GM21786 (cell line): ENCODE measurements at regions not wholly inside any gene's neighbourhood (a gene's known extent, or its start where the extent isn't known, plus 50 kb on each side); places are given as distances from the start of the nearest gene placed in this dataset.
A peak's percentile ranks its signal among the peaks of the same experiment; 100 is the strongest.

Source experiments
- ATAC-seq: cut with Tn5 transposase; IDR thresholded peaks from one replicate; pipeline ENCODE4 v1.9.1; 2021; ENCODE audit not compliant: unreplicated experiment

DNA sequence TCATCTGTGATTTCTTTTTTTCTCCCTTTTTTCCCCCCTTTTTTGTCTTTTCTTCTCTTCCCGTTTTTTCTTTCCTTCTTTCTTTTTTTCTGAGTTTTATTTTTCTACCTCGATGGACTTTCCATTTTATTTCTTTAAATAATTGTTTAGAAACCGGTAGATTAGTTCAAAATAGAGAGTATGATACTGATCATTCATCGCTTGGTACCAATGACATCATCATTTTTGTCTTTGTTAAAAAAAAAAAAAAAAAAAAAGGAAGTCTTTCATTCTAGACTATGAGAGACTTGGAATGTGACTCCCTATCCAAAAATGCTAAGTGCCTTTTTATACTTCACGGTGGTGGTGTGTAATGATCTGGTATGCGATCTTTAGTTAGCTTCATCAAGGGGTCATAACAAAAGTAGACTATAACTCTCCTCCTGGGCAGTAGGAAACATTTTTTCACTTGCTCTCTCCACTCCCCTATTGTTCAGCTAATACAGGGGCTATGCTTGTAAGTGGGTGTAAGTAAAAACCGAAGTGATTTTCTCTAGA is 1517.5 kb upstream of the ZEB2 start:
- no peak for ATAC-seq

DNA sequence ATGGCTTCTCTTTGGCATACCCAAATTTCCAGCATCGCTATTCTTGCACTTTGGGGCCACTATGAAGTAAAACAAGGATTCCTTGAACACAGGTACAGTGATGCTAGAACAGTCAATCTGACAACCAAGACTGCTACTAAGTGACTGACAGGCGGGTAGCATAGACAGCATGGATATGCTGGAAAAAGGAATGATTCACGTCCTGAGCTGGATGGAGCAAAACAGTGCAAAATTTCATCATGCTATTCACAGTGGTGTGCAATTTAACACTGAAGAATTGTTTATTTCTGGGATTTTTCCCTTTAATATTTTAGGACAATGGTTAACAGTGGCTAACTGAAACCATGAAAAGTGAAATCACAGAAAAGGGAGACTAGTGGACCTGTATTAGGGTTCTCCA is 1511.2 kb upstream of the ZEB2 start:
- ATAC-seq: no peak

DNA sequence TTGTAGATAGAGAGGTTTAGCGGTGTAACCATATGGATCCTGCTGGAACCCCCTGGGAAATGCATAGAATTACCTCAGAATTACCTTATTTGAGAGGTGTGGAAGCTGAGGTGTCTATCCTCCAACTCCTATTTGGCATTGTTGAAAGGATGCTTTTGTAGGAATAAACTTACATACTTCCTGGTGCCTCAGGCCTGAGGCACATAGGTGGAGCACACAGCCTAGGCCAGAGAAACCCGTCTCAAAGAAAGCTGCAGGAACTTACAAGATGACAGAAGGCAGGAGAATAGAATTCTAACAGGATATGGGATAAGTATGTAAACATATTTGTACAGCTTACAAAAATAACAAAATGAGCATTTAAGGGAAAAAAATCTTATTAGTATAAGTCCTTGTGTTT is 1507.2 kb upstream of the ZEB2 start:
- no peak for ATAC-seq

DNA sequence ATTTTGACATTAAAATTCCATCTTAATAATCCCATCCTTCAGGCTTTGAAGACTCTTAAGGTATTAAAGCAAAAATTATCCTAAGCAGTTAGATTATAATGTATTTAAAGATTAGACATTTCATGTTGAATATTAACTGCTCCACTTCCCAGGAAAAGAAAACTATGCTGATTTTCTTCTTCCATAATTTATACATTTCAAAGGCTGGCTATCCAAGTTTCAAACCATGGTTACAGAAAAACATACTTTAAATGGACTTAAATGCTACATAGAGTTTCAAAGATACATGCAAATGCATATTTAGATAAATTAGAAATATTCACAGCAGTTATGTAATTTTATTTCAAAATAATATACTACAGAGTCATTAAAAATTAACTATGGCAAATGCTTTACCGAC is 1505.6 kb upstream of the ZEB2 start:
- no peak for ATAC-seq

DNA sequence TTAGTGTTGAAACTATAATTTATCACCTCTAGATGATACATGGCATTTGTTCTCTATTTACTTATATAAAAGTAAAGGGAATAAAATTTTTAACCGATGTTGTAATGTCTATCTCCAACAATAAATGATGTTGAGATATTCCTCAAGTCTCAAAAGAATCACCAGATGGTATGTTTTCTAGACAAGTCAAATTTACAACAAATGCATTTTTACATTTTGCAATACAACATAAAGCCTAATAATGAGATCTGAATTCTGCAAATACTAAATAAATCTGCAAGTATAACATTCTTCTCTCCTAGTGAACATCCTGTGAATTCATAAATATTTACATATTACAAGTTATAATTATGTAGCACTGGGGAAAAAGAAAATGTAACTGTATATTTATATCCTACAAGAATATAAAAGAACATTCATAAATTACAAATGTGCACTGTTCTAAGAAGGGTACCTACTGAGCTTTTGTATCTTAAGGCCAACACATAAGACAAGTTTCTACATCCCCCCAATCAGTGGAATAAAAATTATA is 1504.4 kb upstream of the ZEB2 start:
- ATAC-seq: no peak

DNA sequence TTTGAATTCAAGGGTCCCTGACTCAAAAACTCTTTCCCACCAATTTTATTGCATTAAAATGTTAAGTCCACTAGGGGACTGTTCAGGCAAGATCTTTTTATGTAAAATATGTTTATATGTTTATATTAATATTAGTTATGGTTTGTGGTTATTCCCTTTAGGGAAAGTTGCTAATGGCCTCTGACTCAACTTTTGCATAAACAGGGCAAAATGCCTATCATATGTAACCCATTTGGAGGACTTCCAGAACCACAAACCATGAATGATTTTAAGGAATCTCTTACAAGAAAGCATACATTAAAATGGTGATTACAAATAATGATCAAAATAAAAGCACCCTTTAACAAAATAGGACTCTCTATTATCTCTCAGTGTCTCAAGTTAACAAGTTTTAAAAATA is 1484.5 kb upstream of the ZEB2 start:
- ATAC-seq: no peak

DNA sequence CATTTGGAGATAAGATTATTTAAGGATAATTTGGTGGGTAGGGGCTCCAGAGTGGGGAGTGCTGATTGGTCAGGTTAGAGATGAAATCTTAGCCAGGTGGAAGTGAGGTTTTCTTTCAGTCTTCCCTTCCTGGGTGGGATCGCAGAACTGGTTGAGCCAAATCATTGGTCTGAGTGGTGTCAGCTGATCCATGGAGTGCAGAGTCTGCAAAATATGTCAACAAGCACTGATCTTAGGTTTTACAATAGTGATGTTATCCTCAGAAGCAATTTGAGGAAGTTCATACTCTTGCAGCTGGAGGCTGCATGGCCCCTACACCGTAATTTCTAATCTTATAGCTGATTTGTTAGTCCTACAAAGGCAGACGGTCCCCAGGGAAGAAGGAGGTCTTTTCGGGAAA is 1483.4 kb upstream of the ZEB2 start:
- no peak for ATAC-seq

DNA sequence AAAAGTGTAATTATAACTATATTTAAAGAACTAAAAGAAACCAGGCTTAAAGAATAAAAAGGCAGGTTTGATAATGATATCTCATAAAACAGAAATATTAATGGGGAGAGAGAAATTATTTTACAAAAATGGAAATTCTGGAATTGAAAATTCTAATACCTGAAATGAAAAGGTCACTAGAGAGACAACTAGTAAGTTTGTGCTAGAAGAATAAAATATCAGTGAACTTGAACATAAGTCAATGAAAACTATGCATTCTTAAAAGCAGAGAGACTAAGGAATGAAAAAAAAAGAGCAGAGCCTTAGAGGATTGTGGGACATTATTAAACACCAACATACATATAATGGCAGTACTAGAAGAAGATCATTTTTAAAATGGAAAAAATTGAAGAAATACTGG is 1475.0 kb upstream of the ZEB2 start:
- no peak for ATAC-seq

DNA sequence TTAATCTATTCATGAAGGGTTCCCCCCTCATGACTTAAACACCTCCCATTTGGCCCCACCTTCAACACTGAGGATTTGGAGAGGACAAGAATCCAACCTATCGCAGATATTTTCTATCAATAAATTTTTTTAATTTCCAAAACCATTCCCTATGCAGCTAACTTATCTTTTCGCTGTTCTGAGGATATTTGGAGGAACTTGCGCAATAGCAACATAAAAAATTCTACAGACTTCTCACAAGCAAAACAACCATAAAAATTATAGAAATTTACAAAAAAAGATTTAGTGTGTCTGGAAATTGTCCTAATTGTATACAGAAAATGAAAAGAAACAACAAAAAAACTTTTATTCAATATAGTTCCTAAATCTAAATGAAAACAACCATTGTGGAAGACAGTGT is 1472.7 kb upstream of the ZEB2 start:
- no peak for ATAC-seq

DNA sequence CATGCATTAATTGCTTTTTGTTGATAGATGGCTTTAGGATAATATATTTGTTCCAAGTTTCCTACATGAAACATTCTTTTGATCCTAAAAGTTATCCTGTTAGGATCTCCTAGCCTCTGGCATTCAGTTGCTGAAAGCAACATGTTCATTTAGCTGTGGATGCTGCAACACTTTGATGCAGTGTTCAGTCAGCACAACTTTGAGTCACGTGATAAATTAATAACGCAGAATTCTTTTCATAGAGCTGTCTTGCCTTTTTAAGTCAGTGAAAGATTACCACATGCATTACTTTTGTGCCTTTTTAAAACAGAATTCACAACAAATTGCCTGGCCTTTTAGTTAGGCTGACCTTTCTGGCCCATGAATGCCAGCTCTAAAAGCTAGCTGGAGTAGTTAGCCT is 1467.9 kb upstream of the ZEB2 start:
- no peak for ATAC-seq

DNA sequence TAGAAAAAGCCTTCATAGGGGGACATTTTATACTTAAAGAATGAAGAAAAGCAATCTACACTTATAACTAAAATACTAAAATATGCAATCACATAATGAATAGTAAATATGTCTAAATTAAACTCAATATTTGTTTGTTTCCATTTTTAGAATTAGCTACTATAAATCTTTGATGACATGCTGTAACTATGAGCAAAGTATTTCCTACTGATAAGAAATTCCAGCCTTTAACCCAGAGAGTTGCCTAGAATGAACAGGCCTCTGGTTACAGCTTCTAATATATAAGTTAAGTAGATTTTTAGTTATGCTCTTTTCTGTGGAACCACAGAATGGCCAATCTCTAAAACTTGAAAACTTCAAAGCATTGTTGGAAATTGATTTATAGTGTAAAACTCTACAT is 1465.6 kb upstream of the ZEB2 start:
- ATAC-seq: no peak

DNA sequence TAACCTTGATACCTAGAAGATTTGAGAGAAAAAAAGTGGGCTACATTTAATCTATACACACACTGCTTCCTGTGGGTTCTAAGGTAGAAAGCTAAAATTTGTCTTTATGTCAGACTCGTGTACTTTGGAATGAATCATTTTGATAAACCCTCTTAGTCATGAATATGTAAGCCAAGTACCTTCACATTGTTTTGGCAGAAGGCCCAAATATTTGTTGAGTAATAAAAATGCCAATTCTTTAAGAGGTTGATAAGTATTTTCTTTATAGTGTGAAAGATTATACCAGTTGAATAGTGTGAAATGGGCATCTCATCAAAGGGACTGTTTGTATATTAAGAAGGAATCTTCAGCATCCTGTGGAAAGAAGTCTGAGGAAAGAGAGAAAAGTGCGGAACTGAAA is 1464.7 kb upstream of the ZEB2 start:
- ATAC-seq: no peak

DNA sequence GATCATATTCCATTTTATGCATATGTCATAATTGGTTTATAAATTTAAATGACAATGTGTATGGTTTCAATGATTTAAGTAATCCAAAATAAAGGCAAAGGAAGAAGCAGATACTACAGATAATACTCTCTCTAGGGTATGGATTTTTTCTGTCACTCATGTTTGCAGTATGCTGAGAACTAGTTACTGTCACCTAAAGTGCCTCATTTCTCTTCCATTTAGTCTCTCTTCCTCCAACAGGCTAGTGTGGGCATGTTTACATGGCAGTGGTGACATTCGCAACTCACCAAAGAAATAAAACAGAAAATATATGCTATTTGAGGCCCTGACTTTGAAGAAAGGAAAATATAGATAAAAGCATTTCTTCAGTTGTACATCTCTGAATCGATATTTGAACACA is 1460.4 kb upstream of the ZEB2 start:
- ATAC-seq: no peak

DNA sequence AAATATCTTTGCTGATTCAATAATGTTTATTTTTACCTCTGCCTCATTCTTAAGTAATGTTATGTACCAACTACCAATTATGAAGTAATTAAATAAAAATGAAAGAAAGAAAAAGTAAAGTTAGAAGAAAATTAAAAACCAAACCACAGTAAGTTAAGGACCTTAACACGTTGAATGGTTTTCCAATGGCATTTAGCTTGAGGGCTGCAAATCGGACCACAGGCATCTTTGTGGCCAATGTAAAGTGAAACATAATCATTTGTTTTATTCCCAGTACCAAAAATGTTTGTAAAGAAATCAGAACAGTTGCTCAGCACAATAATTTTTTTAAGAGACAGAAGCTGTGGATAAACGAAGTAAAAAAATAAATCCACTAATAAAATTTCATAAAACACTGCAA is 1455.5 kb upstream of the ZEB2 start:
- no peak for ATAC-seq

DNA sequence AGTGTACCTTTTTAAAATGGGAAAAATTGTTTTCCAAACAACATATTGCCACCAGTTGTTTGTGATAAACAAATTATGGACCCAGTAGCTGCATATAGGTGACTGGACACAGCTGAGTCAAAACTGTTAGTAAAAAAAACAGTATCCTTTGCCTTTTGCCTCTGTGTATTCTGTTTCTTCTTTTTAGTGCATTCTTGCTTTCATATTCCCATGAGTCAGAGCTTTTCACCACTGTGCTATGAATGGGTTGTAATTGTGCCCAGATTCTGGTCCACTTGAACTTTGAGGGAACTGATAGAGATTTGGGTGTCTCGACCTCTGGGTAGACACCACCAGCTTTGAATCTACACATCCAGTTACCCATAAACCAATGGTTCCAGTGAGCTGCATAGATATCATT is 1441.9 kb upstream of the ZEB2 start:
- ATAC-seq: no peak

DNA sequence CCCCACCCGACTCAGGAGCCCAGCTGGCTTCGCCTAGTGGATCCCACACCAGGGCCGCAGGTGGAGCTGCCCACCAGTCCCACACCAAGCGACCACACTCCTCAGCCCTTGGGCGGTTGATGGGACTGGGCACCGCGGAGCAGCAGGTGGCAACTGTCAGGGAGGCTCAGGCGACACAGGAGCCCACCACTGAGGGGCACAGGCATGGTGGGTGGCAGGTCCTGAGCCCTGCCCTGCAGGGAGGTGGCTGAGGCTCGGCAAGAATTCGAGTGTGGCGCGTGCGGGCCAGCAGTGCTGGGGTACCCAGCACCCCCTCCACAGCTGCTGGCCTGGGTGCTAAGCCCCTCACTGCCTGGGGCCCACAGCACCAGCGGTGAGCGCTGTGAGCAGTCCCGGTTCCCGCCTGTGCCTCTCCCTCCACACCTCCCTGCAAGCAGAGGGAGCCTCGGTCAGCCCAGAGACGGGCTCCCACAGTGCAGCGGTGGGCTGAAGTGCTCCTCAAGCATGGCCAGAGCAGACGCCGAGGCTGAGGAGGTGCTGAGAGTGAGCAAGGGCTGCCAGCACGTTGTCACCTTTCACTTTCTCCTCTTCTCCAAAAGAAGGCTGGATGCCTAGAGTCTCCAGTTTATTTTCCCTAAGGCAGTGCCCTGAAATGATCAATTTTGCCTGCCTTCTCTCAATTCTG is 1440.7 kb upstream of the ZEB2 start:
- ATAC-seq: no peak

DNA sequence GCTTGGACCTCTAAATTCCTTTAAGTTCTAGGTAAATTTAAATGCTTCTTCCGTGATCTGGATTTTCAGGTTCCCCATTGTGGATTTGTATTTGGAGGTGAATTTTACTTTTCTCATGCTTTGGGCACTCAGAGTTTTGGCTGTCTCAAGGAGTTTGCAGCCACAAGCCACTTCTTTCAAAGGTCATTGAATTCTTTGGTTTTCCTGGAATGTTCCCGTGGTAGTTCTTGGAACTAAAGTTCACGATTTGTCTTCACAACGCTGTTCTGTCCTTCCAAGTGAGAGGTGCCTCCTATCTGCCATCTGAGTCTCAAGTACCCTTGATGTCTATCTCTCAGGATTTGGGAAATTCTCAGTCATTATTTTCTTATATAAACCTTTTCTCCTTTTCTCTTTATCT is 1438.7 kb upstream of the ZEB2 start:
- no peak for ATAC-seq

DNA sequence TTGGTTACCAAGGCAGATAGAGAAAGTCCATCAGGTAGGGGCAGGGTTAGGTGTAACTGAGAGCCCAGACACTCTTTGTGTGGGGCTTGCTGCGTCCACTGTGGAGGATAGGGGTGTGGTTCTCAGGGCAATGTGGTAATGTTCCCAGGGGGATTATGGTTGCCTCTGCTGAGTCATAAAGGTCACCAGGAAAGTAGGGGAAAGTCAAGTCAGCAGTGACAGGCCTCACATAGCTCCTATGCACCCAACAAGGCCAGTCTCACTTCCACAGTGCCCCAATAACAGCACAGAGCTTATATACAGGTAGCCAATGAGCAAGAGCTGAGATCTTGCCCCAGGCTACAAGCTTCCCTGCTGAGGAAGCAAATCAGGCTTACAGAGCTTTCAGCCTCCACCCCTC is 1438.0 kb upstream of the ZEB2 start:
- ATAC-seq: peak; percentile 59

DNA sequence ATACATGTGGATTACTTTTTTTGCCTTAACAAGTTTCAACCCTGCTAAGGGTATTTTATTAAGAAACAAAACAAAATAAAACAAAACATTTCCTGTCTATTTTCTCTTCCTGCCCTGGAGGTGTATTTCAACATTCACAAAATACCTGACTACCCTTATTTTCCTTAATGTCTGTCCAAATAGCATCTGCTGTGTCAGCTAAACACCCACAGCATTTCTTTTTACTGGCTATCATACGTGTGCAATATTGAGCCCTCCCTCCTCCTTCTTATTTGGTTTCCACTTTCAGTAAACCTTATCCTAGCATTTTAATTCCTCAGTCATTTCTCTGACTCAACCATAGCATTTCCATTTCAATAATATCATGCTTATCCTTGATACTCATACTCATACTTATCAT is 1420.0 kb upstream of the ZEB2 start:
- ATAC-seq: no peak

DNA sequence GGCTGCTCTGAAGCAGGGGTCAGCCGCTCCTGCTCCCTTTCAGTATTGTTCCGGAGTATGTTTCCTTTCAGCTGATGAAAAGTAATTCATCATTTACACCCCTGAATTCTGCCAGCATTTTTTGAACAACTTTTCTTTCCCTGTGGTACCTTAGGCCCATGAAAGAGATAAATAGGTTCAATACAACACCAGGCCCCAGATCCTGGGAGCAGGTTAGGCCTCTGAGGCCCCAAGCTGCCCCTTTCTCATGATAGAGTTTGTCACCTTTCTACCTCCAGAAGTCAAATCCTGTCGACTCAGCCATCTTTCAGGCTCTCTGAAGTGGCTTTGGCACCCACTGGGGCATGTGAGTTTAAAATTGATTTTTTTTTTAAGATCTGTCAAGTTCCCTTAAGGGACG is 1415.1 kb upstream of the ZEB2 start:
- no peak for ATAC-seq

DNA sequence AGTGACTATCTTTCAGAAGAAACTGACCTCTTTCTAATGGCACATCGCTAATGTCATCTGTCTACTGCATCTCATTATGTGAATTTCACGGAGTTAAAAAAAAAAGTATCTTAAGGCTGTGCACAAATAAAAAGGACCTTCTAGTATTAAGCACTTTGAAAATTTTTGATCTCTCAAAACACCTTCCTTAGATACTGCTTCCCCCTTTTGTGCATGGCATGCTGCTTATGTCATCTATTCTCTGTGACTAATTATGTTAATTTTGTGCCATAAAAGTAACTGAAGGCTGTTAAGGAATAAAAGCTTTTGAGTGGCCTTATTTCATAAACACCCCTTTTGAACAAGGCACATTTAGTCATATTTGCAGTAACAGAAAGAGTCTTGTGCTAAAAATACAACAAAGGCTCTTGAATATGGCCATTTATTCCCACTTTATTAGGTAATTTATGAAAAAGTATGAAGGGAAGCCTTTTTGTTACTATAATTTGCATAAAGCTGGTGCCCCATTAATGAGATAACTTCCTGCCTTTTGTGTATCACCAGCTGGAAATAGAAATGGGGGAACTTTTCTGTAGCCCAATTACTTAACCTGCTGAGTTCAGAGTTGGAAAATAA is 1412.0 kb upstream of the ZEB2 start:
- ATAC-seq: no peak

DNA sequence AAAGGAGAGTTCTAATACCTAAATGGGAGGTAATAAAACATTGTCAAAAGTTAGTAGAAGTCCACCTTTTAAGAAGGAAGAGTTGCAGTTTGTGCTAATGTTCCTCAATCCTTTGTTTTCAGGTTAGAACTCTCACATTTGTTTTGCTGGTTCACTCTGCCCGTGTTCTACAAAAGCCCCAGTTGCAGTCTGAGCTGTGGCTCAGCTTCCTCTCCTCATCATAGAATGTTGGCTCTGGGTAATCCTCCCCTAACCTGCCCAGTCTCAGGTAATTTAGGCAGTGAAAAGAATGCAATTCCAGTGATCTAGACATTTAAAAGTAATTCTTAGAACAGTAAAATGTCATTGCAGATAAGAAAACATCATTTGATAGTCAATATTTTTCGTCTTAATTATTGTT is 1410.4 kb upstream of the ZEB2 start:
- ATAC-seq: no peak
